Panc1 (cell line): ENCODE measurements at regions not wholly inside any gene's neighbourhood (a gene's known extent, or its start where the extent isn't known, plus 50 kb on each side); places are given as distances from the start of the nearest gene placed in this dataset.

ENCODE experiments used
- ATAC-seq: fragments of 200-7000 bp; cut with Tn5 transposase; 2 replicates; pipeline ENCODE4 v1.9.1; 2020; ENCODE audit warnings: mild to moderate bottlenecking, moderate library complexity
- BruUV-seq: library from RNA; stranded (reverse); fragments of 400-500 nt; replicated peaks from 2 replicates; lab custom pipeline; 2021; lab: Mats Ljungman, UMichigan
- CTCF ChIA-PET: fragments of 300-600 bp; sonication (Branson Sonifier 250); formaldehyde crosslinking; loops from one replicate; lab custom pipeline; 2022; ENCODE audit warnings: antibody characterized with exemption; lab: Charles Lee
- POLR2A ChIA-PET: fragments of 300-600 bp; sonication (Branson Sonifier 250); formaldehyde crosslinking; loops from one replicate; lab custom pipeline; 2022; ENCODE audit warnings: antibody characterized with exemption; lab: Charles Lee
- DNase-seq: peaks from one replicate; pipeline ENCODE4 v3.0.0-alpha.2; 2010; ENCODE audit warnings: low read depth, low spot score
- H3K27ac ChIP-seq: 2 replicates; pipeline ENCODE4 v1.5.1; 2011; ENCODE audit warnings: mild to moderate bottlenecking, low read length, inconsistent platforms
- H3K27me3 ChIP-seq: fragments of 200-500 bp; sonication (Bioruptor generic); 2 replicates; pipeline ENCODE4 v1.6.0; 2014; ENCODE audit warnings: low read length, inconsistent platforms; ENCODE audit not compliant: control insufficient read depth, insufficient read depth
- H3K36me3 ChIP-seq: fragments of 200-500 bp; sonication (Bioruptor generic); 2 replicates; pipeline ENCODE4 v1.5.1; 2014; ENCODE audit warnings: inconsistent platforms, mild to moderate bottlenecking, low read length, moderate library complexity; ENCODE audit not compliant: control insufficient read depth, insufficient read depth
- H3K4me1 ChIP-seq: 2 replicates; pipeline ENCODE4 v1.5.1; 2011; ENCODE audit warnings: inconsistent platforms, mild to moderate bottlenecking, low read length, moderate library complexity; ENCODE audit not compliant: control insufficient read depth, insufficient read depth
- H3K4me3 ChIP-seq, 2 experiments: 2 replicates each; pipeline ENCODE4 v1.5.1; 2011 to 2012; ENCODE audit warnings: low read depth in 2 of 2, low read length in 2 of 2, mild to moderate bottlenecking in 2 of 2, inconsistent platforms in 1 of 2, moderate library complexity in 1 of 2
- H3K9me3 ChIP-seq: fragments of 200-500 bp; sonication (Bioruptor generic); 2 replicates; pipeline ENCODE4 v1.5.1; 2014; ENCODE audit warnings: low read depth, mild to moderate bottlenecking, inconsistent platforms, low read length, moderate library complexity; ENCODE audit not compliant: control insufficient read depth, insufficient read depth
- CTCF ChIP-seq: fragments of 450-650 bp; IDR thresholded peaks from 2 replicates; pipeline ENCODE4 v1.5.1; 2017; ENCODE audit warnings: mild to moderate bottlenecking
- POLR2AphosphoS5 ChIP-seq: IDR thresholded peaks from 2 replicates; pipeline ENCODE4 v1.6.1; 2012; ENCODE audit warnings: mild to moderate bottlenecking, low read depth, low read length, moderate library complexity
- REST ChIP-seq, 2 experiments: IDR thresholded peaks; 2 replicates each; pipeline ENCODE4 v1.6.1; 2011 to 2012; ENCODE audit warnings: low read depth in 2 of 2, control low read depth in 1 of 2, low read length in 1 of 2, mild to moderate bottlenecking in 1 of 2, moderate library complexity in 1 of 2; ENCODE audit not compliant: insufficient read depth in 1 of 2
- SIN3A ChIP-seq: IDR thresholded peaks from 2 replicates; pipeline ENCODE4 v1.6.1; 2012; ENCODE audit warnings: low read depth, mild to moderate bottlenecking, low read length, moderate library complexity, borderline replicate concordance; ENCODE audit not compliant: insufficient read depth
- TCF7L2 ChIP-seq: IDR thresholded peaks from 2 replicates; pipeline ENCODE4 v1.6.1; 2011; ENCODE audit warnings: mild to moderate bottlenecking, low read depth, low read length, inconsistent platforms
- in situ Hi-C: cut with HindIII; loops from 2 replicates; pipeline ENCODE4 v1.10.0; 2016; ENCODE audit warnings: low sequenced_read_pairs, low pct_unique_long_range_greater_than_20kb
- intact Hi-C: fragments of 100-400 bp; cut with micrococcal nuclease; formaldehyde crosslinking; loops from one replicate; pipeline ENCODE4 v1.10.0; 2022; ENCODE audit not compliant: unreplicated experiment

- POLR2A ChIA-PET: no interaction called here
- in situ Hi-C loops (no loop called here), intact Hi-C loops (no loop called here)
These were observed 202.4 kb downstream of the SAMD5 start for GRCh38 chr6:147710890-147711289.

GRCh38 chr6:147711476-147711875 lies 203.0 kb downstream of the SAMD5 start:
- no peak overlapping the region for H3K27ac ChIP-seq
- no TSS peak for BruUV-seq
- no peak overlapping the region for H3K4me3 ChIP-seq
- no peaks in the 10 kb centered on the region for H3K4me1 ChIP-seq
- no peak for DNase-seq
- H3K9me3 ChIP-seq: no peaks in the 10 kb centered on the region
- CTCF ChIA-PET: no interaction called here
- ATAC-seq: no peak
- POLR2A ChIA-PET: no interaction called here
- no peaks in the 10 kb centered on the region for H3K27me3 ChIP-seq
- no peaks in the 10 kb centered on the region for H3K36me3 ChIP-seq
- in situ Hi-C loops: no loop called here
- no peak for TF ChIP-seq SIN3A
- TF ChIP-seq POLR2AphosphoS5: no peak
- no peak for TF ChIP-seq TCF7L2
- no peak for TF ChIP-seq CTCF
- TF ChIP-seq REST (IDR thresholded peaks at IDR 0.05; ENCODE audit: insufficient read depth in 1 of 2, low read depth in 2 of 2, low read length in 1 of 2): no peak
- intact Hi-C loops: no loop called here

More at GRCh38 chr6:147710890-147711289, 202.4 kb downstream of the SAMD5 start:
- H3K9me3 ChIP-seq: no peaks in the 10 kb centered on the region
- no peaks in the 10 kb centered on the region for H3K36me3 ChIP-seq
- no peak for ATAC-seq
- no peak overlapping the region for H3K4me3 ChIP-seq
- H3K27me3 ChIP-seq: no peaks in the 10 kb centered on the region
- TF ChIP-seq TCF7L2 (no peak), SIN3A (no peak), CTCF (no peak), REST (IDR thresholded peaks at IDR 0.05; ENCODE audit: insufficient read depth in 1 of 2, low read depth in 2 of 2, low read length in 1 of 2) (no peak), POLR2AphosphoS5 (no peak)
- CTCF ChIA-PET: no interaction called here
- H3K27ac ChIP-seq: no peak overlapping the region
- no peaks in the 10 kb centered on the region for H3K4me1 ChIP-seq
- DNase-seq: no peak
- BruUV-seq: no TSS peak
